ENCODE measurements at regions not wholly inside any gene's neighbourhood (a gene's known extent, or its start where the extent isn't known, plus 50 kb on each side); places are given as distances from the start of the nearest gene placed in this dataset.
"Not testable (repeated sequence)": the region's sequence is repeated elsewhere in the genome, so short reads cannot be mapped to it uniquely, and the experiment has no call there.

GRCh38 chr7:113030489-113030888, 56.1 kb downstream of the GPR85 start:
- no peak for DNase-seq

- DNase-seq: no peak
Observed at GRCh38 chr7:113026941-113027340, 59.7 kb downstream of the GPR85 start.

- DNase-seq: not testable (repeated sequence)
Observed at GRCh38 chr7:113017144-113017857, 69.3 kb downstream of the GPR85 start.

GRCh38 chr7:113015034-113015645, 71.5 kb downstream of the GPR85 start:
- no peak for DNase-seq

- no peak for DNase-seq
Observed at GRCh38 chr7:113013761-113014449, 72.7 kb downstream of the GPR85 start.

GRCh38 chr7:113012862-113013261, 73.8 kb downstream of the GPR85 start:
- not testable (repeated sequence) for DNase-seq

- no peak for DNase-seq
Observed at GRCh38 chr7:113010377-113010776, 76.2 kb downstream of the GPR85 start.

- no peak for DNase-seq
Observed at GRCh38 chr7:113008755-113009154, 77.9 kb downstream of the GPR85 start.

- DNase-seq: no peak
Observed at GRCh38 chr7:113004726-113005454, 81.7 kb downstream of the GPR85 start.

GRCh38 chr7:113000316-113001020, 86.2 kb downstream of the GPR85 start:
- no peak for DNase-seq

- DNase-seq: no peak
Observed at GRCh38 chr7:112997831-112998230, 88.8 kb downstream of the GPR85 start.

GRCh38 chr7:112996331-112996871, 90.2 kb downstream of the GPR85 start:
- DNase-seq: no peak

GRCh38 chr7:112995059-112995824, 91.4 kb downstream of the GPR85 start:
- no peak for DNase-seq

- DNase-seq: no peak
Observed at GRCh38 chr7:112994656-112995055, 92.0 kb downstream of the GPR85 start.

- DNase-seq: no peak
Observed at GRCh38 chr7:112990624-112991023, 96.0 kb downstream of the GPR85 start.

GRCh38 chr7:112989531-112989930, 97.1 kb downstream of the GPR85 start:
- DNase-seq: no peak

- no peak for DNase-seq
Observed at GRCh38 chr7:112987171-112987570, 99.5 kb downstream of the GPR85 start.

GRCh38 chr7:112986256-112987031, 100.2 kb downstream of the GPR85 start:
- DNase-seq: no peak

- no peak for DNase-seq
Observed at GRCh38 chr7:112985377-112985987, 101.1 kb downstream of the GPR85 start.

GRCh38 chr7:112982441-112983063, 104.1 kb downstream of the GPR85 start:
- no peak for DNase-seq
